GM21737 (cell line): ENCODE measurements at regions not wholly inside any gene's neighbourhood (a gene's known extent, or its start where the extent isn't known, plus 50 kb on each side); places are given as distances from the start of the nearest gene placed in this dataset.
"Not testable (repeated sequence)": the region's sequence is repeated elsewhere in the genome, so short reads cannot be mapped to it uniquely, and the experiment has no call there.

Experiments
- ATAC-seq: cut with Tn5 transposase; IDR thresholded peaks from one replicate; pipeline ENCODE4 v1.9.1; 2021; ENCODE audit warnings: mild to moderate bottlenecking, moderate library complexity; ENCODE audit not compliant: unreplicated experiment

DNA sequence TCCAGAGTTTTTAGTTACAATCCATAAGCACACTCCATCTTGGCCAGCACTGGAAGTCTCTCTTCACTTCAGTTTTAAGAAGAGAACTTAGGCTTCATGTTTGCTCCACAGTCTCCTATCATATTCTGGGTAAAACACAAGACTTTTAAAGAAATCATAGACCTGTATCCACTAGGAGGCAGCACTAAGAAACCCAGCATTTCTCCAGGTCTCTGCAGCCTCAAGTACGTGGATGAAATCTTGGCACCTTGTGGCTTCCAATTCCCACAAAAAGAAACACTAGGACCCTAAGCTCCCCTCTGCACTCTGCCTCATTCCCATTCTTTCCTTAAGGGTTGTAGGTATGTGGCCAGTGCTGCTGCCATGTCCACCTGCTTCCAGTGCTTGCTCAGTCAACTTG, 367.3 kb upstream of the CASK start:
- ATAC-seq, result no peak

DNA sequence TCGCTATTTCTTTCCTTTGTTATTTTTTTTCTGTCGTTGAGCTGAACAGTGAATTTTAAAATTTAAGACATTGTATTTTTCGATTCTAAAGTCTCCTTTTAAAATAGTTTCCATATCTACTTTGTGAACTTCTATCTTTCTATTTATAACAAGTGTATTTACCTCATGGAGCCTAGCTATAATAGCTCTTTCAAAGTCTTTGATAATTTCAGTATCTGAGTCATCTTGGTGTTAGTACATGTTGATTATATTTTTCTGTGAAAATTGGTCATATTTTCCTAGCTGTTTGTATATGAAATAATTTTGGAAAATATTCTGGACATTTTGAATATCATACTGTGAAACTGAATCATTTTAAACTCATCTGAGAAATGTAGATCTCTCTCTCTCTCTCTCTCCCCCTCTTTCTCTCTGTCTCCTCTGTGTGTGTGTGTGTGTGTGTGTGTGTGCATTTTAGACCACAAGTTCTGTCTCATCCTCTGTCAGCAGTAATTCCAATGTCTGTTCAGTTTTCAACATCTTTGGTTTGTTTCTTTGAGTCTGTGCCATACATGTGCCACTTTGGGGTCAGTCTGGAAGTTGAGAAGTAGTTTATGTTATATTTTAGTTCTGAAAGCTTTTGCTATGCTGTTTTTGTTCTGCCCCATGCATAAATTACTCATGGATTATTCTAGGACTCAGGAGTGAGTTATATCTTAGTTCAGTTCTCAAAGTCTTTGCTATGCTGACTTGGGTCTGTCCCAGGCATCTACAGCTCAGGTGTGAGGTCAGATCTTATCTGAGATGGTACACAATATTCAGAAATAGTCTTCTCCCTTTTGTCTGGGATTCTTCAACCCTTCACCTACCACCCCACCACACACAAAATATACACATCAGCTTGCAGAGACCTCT, 366.4 kb upstream of the CASK start:
- ATAC-seq, result no peak

DNA sequence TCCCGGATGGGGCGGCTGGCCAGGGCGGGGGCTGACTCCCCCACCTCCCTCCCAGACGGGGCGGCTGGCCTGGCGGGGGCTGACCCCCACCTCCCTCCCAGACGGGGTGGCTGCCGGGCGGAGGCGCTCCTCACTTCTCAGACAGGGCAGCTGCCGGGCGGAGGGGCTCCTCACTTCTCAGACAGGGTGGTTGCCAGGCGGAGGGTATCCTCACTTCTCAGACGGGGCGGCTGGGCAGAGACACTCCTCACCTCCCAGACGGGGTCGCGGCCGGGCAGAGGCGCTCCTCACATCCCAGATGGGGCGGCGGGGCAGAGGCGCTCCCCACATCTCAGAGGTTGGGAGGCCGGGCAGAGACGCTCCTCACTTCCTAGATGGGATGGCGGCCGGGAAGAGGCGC, 362.3 kb upstream of the CASK start:
- not testable (repeated sequence) for ATAC-seq

DNA sequence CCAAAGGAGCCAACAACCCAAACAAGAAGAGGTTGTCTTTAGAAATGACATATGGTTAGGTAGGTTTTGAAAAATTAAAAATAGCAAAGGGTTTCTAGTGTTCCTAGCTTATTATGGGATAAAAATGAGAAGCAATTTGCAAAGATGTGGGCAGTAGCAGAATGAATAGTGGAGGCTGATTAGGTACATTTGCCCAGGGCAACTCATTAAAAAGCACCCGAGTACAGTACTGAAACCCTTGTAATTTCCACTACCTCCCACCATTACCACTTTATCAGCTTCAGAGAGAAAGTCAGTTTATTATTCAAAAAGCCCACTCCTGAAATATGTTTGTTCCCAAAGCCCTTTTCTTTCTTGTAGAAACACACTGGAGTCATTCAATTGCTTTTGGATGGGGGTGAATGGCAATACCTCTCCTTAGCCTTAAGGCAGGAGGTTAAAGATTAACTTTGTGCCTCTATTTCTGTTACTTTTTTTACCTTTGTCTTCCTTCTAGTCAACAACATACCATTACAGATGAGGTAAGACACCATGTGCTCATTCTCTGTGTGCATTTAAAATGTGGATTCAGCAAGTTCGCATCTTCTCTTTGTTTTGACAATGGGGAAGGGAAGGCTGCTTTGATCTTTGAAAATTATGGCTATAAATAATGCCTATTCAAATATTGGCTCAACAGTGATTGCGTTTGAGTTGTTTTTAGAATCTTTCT, 353.8 kb upstream of the CASK start:
- ATAC-seq, result no peak

DNA sequence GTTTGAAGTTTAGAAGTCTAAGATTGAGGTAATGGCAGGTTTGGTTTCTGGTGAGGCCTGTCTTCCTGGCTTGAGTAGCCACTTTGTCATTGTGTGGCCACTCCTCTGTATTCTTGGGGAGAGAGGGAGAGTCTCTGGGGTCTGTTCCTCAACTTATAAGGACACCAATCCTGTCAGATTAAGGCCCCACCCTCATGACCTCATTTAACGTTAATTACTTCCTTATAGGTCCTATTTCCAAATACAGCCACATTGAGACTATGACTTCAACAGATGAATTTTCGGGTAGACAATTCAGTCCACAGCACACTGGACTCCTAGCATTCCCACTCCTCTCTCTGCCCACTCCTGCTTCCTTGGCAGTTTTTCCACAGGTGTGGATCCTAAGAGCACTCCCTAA, 350.8 kb upstream of the CASK start:
- ATAC-seq, result no peak

DNA sequence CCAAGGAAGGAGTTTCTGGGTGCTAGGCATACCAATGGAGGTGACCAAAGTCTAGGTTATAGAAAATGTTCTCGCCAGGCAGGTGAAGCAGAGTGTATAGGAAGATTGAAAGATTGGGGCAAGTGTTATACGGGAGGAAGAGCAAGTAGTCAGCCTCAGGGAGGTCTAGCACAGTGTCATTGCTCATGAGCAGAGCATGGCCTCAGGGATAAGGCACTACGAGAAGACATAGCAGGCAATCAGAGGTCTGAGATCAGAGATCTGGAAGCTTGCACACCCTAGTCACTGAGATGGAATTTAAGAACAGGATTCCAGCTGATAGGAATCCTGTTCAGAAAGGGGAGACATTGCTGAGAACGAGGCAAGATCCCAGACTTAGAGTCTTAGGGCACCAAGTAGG, 350.0 kb upstream of the CASK start:
- no peak for ATAC-seq

DNA sequence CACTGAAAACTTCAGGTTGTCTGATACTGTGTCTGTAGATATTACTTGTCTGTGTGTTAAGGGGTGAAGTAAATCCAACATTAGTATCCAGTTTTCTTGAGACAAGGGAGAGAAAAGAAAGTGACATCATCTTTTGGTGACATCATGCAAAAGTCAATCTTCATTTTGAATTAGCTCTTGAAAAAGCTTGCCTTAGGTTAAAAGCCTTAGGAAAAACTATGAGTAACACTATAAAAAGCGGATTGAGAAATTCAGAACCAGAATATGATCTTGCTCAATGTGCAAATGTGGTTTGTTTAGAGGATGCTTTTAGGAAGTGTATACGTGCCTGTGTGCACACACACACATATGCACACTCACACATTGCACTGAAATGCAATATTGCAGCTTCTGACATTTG, 345.8 kb upstream of the CASK start:
- ATAC-seq, result no peak

DNA sequence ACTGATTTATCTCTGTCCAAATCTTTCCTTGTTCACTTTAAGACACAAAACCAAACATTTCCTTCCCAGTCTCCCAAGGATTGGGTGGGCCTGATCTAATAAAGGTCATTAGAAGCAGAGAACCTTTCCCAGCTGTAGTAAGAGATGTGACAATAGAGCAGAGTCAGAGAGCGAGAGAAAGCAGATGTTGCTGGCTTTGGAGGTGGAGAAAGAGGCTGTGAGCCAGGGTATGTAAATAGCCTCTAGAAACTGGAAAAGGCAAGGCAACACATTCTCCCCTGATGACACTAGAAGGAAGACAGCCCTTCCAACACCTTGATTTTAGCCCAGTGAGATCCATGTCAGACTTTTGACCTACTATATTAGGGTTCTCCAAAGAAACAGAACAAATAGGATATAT, 337.5 kb upstream of the CASK start:
- ATAC-seq, result no peak

DNA sequence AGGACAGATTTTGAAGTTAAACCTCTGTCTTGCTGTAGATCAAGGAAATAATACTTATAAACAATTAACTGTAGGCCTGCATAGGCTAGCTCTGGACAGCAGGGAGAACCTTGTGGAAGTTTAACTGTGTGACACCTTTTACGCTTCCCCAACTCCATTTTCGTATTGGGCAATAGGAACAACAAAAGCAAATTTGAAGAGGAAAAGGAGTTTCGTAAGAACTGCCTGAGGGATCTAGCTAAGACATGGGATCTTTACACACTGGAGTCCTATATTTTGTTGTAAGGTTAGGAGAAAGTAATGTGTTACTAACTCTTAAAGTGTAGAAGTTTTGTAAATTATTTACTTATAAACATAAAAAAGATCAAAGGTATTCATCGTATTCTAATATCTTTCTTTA, 324.9 kb upstream of the CASK start:
- no peak for ATAC-seq

DNA sequence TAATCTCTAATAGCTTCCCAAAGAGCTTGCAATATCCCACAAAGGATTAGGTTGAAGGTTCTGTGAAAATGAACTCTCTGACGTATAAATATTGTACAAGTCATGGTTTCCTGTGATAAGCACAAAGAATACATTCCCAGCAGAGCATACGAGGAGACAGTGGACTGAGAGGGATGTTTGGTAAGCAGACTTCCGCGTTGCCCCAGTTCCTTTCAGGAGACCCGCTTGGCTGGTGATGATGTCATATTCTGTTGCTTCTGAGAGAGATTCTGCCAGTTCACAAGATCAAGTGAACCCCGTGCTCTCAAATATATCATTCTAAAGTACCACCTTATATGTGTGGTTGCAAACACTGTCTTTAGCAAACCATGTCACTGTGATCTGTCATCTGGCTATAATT, 323.9 kb upstream of the CASK start:
- no peak for ATAC-seq

DNA sequence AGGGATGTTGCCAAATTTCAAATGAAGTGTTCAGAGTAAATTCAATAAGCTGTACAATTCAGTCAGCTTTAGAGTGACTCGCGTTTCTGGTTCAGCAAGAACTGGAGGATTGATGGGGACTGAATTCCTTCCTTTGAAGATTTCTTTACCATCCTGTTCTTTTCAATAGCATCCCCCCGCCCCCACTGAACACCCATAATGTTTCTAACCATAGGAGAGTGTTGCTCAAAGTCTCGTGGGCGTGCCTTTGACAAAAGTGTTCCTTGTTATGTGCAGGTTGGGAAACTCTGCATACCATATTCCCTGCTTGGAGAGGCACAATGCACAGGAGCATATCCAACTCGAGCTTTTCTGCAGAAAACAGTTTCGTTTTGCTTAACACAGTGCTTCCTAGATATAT, 323.5 kb upstream of the CASK start:
- ATAC-seq, result no peak

DNA sequence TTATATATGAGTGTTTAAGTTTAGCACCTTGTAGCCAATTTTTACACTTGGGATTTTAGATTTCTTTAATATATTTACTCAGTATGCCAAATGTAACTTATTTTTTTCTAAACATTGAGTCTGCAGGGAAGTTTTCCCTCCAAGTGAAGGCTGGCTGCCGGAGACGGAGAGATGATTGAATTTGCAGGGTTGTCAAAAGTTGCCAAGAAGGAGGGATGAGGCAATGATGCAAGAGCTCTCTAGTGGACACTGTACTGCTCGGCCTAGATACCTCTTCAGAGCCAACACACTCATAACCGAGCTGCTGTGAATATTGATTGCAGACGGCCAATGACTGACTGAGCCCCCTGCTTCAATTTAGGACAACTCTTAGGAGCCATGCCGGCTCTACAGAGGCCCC, 318.6 kb upstream of the CASK start:
- no peak for ATAC-seq

DNA sequence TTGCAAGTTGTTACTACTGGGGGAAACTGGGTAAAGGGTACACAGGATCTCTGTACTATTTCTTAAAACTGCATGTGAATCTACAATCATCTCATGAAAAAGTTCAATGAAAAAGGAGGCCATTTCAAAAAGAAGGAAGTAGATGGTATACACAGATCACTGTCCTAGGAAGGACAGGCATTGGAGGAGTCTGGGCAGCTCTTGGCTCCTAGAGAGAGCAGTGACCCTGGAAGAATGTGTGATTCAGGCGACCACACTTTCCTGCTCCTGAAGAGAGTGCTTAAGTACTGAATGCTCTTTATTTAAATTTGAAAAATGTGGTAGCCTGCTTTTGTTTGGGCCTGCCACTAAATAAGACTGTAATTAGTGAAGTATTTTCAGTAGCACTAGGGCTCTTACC, 318.1 kb upstream of the CASK start:
- ATAC-seq, result no peak

DNA sequence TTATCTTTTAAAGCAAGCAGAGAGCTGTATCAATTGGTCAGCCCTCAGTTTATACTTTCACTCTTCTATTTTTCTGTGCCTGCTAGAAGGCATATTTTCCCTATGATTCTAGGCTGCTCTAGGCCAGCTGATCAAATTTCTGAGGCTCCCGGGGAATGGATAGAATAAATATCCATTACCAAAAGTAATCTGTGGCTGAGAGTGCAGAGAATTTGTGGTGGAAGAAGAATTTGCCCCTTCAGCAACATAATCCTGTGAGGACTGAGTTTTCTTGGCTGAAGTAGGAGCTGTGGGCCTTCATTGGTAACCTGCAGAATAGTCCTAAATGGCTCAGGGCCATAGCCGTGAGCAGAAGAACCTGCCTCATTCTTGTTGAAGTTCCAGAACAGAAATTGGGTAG, 314.6 kb upstream of the CASK start:
- ATAC-seq, result no peak

DNA sequence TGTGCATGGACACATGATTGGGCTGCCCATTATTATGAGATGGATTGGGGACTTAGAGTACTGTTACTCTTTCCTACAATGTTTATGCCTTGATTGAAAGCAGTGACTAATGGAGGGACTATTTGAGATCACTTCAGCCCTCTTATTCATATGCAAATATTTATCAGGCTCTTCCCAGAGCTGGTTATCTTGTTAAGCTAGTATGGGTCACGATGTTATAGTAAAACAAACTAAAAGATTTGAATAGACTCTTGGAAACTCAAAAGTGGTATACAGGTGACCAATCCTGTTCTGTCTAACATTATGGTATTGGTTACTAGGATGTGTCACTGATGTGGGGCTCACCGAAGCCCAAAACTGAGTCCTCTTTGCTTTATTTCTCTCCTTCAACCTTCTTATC, 306.2 kb upstream of the CASK start:
- no peak for ATAC-seq

DNA sequence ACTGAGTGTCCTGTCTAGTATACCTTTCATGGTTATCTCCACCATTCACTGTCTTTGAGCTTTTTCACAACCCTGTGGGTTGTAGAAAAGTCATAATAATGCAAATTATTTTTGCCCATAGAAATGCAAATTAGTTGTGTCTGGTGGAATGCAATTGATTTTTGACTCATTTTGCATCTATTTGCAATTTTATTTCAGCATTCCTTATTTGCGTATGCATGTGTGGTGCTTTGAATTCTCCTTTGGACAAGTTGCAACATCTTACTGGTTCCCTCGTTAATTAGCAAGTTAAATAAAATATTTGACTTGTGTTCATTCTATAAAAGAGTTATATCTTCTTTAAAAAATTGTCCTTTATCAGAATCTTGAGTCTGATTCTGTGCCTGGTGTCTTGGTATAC, 297.3 kb upstream of the CASK start:
- no peak for ATAC-seq

DNA sequence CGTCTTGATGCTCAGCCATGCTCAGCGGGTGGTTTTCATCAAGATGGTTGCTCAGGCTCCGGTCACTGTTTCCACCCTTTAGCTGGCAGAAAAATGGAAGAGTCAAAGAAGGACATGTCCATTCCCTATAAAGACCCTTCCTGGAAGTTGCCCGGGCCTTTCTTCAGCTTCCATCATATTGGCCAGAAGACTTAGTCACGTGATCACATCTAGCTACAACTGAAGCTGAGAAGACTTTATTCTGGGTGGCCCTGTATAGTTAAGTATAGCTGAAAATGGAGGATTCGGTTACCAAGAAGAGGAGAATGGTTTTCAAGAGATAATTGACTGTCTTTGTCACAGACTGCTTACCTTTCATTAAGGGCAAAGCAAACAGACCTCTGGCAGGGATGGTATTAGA, 296.7 kb upstream of the CASK start:
- ATAC-seq, result no peak

DNA sequence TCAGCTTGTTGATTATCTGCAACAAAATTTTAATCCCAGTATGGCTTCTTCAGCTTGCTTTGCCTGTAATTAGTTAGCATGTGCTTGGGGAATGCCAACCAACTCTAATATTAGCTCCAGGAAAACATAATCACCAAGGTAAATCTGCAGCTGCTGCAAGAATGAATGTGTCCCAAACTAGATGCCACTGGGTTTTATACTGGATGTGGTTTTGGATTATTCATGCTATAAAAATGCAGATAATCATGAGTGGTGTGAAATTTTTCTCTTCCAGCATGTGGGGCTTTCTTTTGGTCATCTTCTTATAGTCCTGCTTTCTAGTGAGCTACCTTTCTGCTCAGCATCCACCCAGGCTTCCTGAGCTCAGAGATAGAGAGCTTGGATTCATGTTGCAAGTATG, 295.9 kb upstream of the CASK start:
- no peak for ATAC-seq

DNA sequence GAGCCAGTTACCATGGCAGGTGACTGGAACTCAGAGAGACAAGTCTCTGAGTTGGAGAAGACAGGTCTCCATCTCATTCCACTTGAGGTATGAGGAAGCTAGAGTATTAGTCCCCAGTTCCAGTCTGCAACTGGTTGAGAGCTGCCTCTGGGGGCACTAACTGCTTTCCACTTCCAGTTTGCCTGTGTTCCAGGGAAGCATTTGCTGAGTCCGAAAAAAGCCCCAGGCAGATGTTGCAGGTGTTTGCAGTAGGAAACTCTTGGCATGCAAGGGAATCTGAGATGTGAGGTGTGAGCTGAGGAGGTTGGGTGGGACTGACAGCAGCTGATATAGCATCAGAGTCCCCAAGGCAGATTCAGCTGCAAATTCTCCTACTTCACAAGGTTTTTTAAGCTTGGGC, 272.2 kb upstream of the CASK start:
- ATAC-seq, result no peak

DNA sequence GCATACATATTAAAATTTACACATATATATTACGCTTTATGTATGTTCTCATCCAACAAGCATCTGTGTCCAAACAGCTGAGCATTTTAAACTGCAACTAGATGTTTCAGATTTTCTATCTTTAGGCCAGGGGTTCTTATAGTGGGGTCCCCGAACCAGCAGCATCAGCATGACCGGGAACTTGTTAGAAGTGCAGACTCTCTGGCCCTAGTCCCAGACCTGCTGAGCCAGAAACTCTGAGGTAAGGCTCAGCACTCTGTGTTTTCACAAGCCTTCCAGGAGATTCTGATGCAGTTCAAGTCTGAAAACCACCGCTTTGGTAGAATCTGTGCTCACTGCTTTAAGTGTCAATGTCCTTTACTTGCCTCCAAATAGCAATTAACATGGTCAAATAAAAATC, 266.2 kb upstream of the CASK start:
- ATAC-seq, result no peak

DNA sequence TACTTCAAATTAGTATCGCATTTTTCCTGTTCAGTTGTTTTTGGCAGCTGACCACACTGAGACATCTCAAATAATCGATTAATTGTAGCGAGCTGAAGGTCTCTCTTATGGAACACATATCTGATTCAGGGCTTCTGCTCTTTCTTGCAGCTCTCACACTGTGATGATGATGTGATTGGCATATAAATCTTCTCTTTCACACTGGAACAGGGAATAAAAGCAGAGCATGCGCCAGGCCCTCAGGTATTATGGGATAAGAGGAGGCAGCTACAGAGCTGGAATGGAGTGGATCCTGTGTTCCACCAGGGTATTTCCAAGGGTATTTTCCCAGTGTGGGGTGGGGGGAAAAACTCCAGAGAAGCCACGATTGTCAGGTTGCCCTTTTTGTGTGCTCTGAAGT, 265.4 kb upstream of the CASK start:
- no peak for ATAC-seq

DNA sequence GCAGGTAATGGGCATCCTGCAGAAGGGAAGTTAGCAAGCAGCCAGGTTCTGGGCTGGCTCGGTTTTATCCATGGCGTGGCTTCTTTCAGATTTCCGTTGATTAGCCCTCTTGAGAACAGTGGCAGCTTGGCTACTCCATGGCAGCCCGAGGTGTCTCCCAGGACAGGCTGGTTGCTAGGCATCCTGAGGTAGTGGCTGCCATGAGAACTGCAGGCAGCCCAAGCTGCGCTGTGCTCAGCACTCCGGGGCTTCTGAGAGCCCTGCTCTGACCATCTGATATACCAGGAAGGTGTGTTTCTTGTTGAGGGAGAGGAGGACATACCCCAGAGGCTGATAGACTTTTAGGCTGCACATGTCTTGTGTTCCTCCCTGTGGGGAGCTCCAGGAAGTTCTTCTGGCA, 253.4 kb upstream of the CASK start:
- no peak for ATAC-seq

DNA sequence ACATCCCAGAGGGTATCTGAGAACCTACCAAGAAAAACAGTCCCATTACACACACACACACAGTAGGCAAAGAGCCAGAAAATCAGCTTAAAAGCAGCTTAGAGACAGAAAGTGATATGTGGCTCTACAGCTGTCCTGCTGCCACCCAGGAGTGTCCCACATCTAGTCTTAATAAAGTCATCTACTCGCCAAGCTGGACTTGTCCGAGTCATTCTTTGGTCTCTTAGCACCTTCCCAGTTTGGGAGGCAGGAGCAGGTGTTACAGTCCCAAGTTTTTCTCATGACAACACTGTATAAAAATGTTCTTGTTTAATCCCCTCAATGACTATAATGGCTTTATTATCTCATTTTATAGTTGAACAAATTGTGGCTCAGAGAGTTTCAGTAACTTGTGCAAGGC, 252.5 kb upstream of the CASK start:
- no peak for ATAC-seq
